ENCODE measurements at regions not wholly inside any gene's neighbourhood (a gene's known extent, or its start where the extent isn't known, plus 50 kb on each side); places are given as distances from the start of the nearest gene placed in this dataset.
A peak's percentile ranks its signal among the peaks of the same experiment; 100 is the strongest.

DNA sequence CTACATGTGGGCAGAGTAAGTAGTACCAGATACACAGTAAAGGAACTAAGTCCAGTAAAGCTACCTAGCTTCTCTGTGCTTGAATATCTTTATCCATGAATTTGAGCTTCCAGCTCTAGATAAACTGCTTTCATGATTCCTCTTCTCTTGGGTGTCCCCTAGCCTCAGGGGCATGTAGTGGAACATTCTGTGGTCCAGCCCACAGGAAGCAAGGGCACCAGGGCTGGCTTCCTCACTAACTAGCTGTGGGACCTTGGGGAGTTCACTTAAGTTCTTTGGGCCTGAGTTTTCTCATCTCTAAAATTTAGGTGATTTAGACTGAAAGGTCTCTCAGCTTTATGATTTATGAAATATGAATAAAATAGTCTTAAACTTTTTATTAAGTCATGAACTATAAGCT, 185.7 kb downstream of the KATNAL1 start:
- DNase-seq: no peak
- intact Hi-C loops (cut with DNase I; ENCODE audit: low total_unique reads): no loop called here
- no peak overlapping the region for H3K27ac ChIP-seq

DNA sequence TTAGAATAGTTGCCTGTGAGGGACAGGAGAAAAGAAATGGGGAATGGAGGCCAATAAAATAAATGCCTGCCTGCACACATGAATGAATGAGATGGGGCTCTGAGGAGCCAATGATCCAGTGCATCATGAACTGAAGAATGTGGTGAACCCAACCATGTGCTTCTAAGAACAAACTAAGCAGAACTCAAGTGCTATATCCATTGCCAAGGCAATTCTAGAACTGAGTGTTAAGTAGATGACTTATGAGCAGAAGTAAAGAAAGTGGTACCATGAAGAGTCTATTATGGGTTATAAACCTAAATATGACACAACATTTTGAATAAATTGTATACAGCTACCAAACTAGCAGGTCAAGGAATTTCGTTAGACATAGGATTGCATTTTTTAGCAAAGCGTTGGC, 186.1 kb downstream of the KATNAL1 start:
- H3K27ac ChIP-seq: no peak overlapping the region
- no peak overlapping the region for H3K4me3 ChIP-seq
- intact Hi-C loops (cut with DNase I; ENCODE audit: low total_unique reads): no loop called here
- H3K27me3 ChIP-seq: no peaks in the 10 kb centered on the region
- peaks cover 10 to 11% of the 10 kb centered on the region in 2 donors for H3K4me1 ChIP-seq
- no peak for TF ChIP-seq POLR2A (IDR thresholded peaks at IDR 0.05)
- TF ChIP-seq, protein P1, sequence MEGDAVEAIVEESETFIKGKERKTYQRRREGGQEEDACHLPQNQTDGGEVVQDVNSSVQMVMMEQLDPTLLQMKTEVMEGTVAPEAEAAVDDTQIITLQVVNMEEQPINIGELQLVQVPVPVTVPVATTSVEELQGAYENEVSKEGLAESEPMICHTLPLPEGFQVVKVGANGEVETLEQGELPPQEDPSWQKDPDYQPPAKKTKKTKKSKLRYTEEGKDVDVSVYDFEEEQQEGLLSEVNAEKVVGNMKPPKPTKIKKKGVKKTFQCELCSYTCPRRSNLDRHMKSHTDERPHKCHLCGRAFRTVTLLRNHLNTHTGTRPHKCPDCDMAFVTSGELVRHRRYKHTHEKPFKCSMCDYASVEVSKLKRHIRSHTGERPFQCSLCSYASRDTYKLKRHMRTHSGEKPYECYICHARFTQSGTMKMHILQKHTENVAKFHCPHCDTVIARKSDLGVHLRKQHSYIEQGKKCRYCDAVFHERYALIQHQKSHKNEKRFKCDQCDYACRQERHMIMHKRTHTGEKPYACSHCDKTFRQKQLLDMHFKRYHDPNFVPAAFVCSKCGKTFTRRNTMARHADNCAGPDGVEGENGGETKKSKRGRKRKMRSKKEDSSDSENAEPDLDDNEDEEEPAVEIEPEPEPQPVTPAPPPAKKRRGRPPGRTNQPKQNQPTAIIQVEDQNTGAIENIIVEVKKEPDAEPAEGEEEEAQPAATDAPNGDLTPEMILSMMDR (IDR thresholded peaks at IDR 0.05): no peak
- no peaks in the 10 kb centered on the region for H3K9me3 ChIP-seq
- DNase-seq: no peak
- no peaks in the 10 kb centered on the region for H3K36me3 ChIP-seq

More for the DNA sequence above, 185.7 kb downstream of the KATNAL1 start:
- peaks cover 10 to 12% of the 10 kb centered on the region in 2 donors for H3K4me1 ChIP-seq
- H3K36me3 ChIP-seq: no peaks in the 10 kb centered on the region
- no peak overlapping the region for H3K4me3 ChIP-seq
- no peaks in the 10 kb centered on the region for H3K27me3 ChIP-seq
- TF ChIP-seq, protein P1 (IDR thresholded peaks at IDR 0.05): no peak
- no peak for TF ChIP-seq POLR2A (IDR thresholded peaks at IDR 0.05)
- no peaks in the 10 kb centered on the region for H3K9me3 ChIP-seq

DNA sequence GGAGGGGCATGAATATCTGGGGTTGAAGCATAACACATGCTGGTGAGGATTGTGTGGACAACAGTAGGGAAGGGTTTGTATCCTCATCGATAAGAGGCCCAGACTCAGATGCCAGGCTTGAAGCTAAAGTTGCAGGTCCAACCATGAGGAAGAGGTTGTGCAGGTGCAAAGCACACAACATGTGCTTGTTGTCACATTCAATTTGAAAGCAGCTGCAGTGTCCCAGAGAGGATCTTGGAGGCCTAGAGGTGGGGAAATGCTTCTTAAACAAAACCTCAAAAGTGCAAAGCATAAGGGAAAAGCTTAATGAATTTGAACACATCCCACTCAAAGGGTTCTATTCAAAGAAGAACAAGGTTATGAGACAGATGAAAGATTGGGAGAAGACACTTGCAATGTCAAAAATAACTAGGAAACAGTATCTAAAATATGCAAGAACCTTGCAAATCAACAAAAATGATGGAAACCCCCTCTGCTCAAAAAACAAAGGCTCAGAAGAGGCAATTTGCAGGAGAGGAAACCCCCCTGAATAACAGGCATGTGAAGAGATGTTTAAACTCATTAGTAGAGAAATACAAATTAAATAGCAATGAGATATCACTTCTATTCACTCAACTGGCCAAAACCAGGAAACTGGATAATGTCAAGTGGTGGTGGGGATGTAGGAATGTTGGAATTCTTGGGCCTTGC, 187.1 kb downstream of the KATNAL1 start:
- intact Hi-C loops (cut with DNase I; ENCODE audit: low total_unique reads): no loop called here
- peaks cover 9 to 10% of the 10 kb centered on the region in 2 donors for H3K4me1 ChIP-seq
- DNase-seq: no peak
- H3K9me3 ChIP-seq: no peaks in the 10 kb centered on the region
- TF ChIP-seq, protein P1 (IDR thresholded peaks at IDR 0.05): no peak
- no peak for TF ChIP-seq POLR2A (IDR thresholded peaks at IDR 0.05)
- no peaks in the 10 kb centered on the region for H3K27me3 ChIP-seq
- no peaks in the 10 kb centered on the region for H3K36me3 ChIP-seq
- H3K27ac ChIP-seq: peak overlapping the region; percentile 60 to 72
- no peak overlapping the region for H3K4me3 ChIP-seq

DNA sequence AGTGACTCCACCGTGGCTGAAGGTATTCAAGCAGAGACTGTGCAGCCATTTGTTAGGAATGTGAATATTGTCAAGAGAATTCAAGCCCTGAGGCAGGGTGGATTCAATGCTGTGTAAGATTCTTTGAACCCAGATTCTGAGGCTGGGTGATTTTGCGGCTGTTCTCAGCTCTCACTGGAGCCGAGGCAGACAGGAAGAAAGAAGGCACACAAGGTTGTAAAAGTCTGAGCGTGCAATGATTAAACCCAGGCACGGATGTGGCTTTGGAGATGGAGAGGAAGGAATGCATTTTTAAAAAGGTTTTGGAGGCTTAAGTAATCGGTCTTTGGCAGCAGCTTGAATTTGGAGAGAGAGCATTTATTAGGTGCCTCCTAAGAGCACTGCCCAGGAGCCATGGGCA, 187.9 kb downstream of the KATNAL1 start:
- TF ChIP-seq POLR2A (IDR thresholded peaks at IDR 0.05): no peak
- TF ChIP-seq, protein P1 (IDR thresholded peaks at IDR 0.05): no peak
- Histone ChIP-seq H3K27ac (peak overlapping the region; percentile 60 to 72), H3K9me3 (no peaks in the 10 kb centered on the region), H3K27me3 (no peaks in the 10 kb centered on the region), H3K4me1 (peaks cover 5 to 9% of the 10 kb centered on the region in 2 donors), H3K4me3 (no peak overlapping the region), H3K36me3 (no peaks in the 10 kb centered on the region)
- peak; percentile 39 to 62 for DNase-seq
- intact Hi-C loops (cut with DNase I; ENCODE audit: low total_unique reads): loop anchor here (10.0 kb wide), 3 partner anchors 345 to 605 kb away; partner anchors contain the start of gene SLC7A1

- no peaks in the 10 kb centered on the region for H3K27me3 ChIP-seq
- H3K36me3 ChIP-seq: no peaks in the 10 kb centered on the region
- H3K27ac ChIP-seq: no peak overlapping the region
- no peaks in the 10 kb centered on the region for H3K9me3 ChIP-seq
- intact Hi-C loops (cut with DNase I; ENCODE audit: low total_unique reads): loop anchor here (10.0 kb wide), 3 partner anchors 342 to 602 kb away; partner anchors contain the start of gene SLC7A1
- DNase-seq: no peak
- H3K4me3 ChIP-seq: no peak overlapping the region
- peaks cover 5% of the 10 kb centered on the region in 2 donors for H3K4me1 ChIP-seq
- TF ChIP-seq POLR2A (IDR thresholded peaks at IDR 0.05): no peak
- TF ChIP-seq, protein P1 (IDR thresholded peaks at IDR 0.05): no peak
These were observed 191.0 kb downstream of the KATNAL1 start for GRCh38 chr13:30116379-30116778.

Data from uterus (tissue), 3 donors.